GM12878 (cell line): ENCODE measurements at regions not wholly inside any gene's neighbourhood (a gene's known extent, or its start where the extent isn't known, plus 50 kb on each side); places are given as distances from the start of the nearest gene placed in this dataset.

Experiments
- ATAC-seq: fragments of 200-7000 bp; cut with Tn5 transposase; 3 replicates; pipeline ENCODE4 v1.9.1; 2020; ENCODE audit warnings: mild to moderate bottlenecking, moderate library complexity
- BruUV-seq: library from RNA; stranded (reverse); fragments of 400-500 nt; replicated peaks from 2 replicates; lab custom pipeline; 2021; lab: Mats Ljungman, UMichigan
- CTCF ChIA-PET: fragments of 300-600 bp; sonication (Branson Sonifier 250); formaldehyde crosslinking; extraction: SDS; loops from one replicate; lab custom pipeline; 2021; ENCODE audit warnings: inconsistent platforms; lab: Yijun Ruan, JAX
- POLR2A ChIA-PET: fragments of 350-600 bp; formaldehyde crosslinking; extraction: SDS; loops from one replicate; lab custom pipeline; 2021; ENCODE audit warnings: inconsistent platforms; lab: Charles Lee
- RAD21 ChIA-PET: fragments of 300-600 bp; sonication (Branson Sonifier 250); formaldehyde crosslinking; loops from one replicate; lab custom pipeline; 2023; ENCODE audit warnings: antibody characterized with exemption; ENCODE audit not compliant: unreplicated experiment; lab: Charles Lee
- SMC1A ChIA-PET: fragments of 300-600 bp; sonication (Branson Sonifier 250); formaldehyde crosslinking; loops from one replicate; lab custom pipeline; 2023; ENCODE audit not compliant: unreplicated experiment, uncharacterized antibody; lab: Charles Lee
- DNase-seq: peaks from one replicate; pipeline ENCODE4 v3.0.0-alpha.2; 2011; ENCODE audit warnings: low read depth, low spot score
- FAIRE-seq: peaks from 3 replicates; lab custom pipeline; 2011; peaks lifted over from hg19 to GRCh38; lab: Jason Lieb, UNC
- H2AFZ ChIP-seq: 2 replicates; pipeline ENCODE4 v1.6.0; 2011; ENCODE audit warnings: low read depth, low read length, control low read depth; ENCODE audit not compliant: control insufficient read depth
- H3K27ac ChIP-seq: 2 replicates; pipeline ENCODE4 v1.5.1; 2011; ENCODE audit warnings: control low read depth; ENCODE audit not compliant: control insufficient read depth, insufficient read depth
- H3K27me3 ChIP-seq, 2 experiments: replicated peaks in 1 of 2; 2 replicates each; pipeline versions ENCODE4 v1.6.0 to v1.6.1; 2011; ENCODE audit warnings: low read length in 1 of 2; ENCODE audit not compliant: control insufficient read depth in 2 of 2, insufficient read depth in 2 of 2
- H3K36me3 ChIP-seq, 2 experiments: 2 replicates each; pipeline ENCODE4 v1.5.1; 2011; ENCODE audit warnings: low read length in 1 of 2; ENCODE audit not compliant: control insufficient read depth in 2 of 2, insufficient read depth in 2 of 2
- H3K4me1 ChIP-seq: 2 replicates; pipeline ENCODE4 v1.6.1; 2011; ENCODE audit warnings: mild to moderate bottlenecking, low read length, moderate library complexity, mixed read lengths; ENCODE audit not compliant: control insufficient read depth, insufficient read depth
- H3K4me2 ChIP-seq: 2 replicates; pipeline ENCODE4 v1.6.0; 2011; ENCODE audit warnings: control low read depth; ENCODE audit not compliant: control insufficient read depth, insufficient read depth
- H3K4me3 ChIP-seq: fragments of 200-600 bp; sonication (generic); 2 replicates; pipeline ENCODE4 v1.5.1; 2016
- H3K79me2 ChIP-seq: 2 replicates; pipeline ENCODE4 v1.6.0; 2011; ENCODE audit warnings: low read length; ENCODE audit not compliant: control insufficient read depth, insufficient read depth
- H3K9ac ChIP-seq: 2 replicates; pipeline ENCODE4 v1.8.0; 2011; ENCODE audit warnings: low read length, control low read depth, mixed read lengths; ENCODE audit not compliant: control insufficient read depth, insufficient read depth
- H3K9me3 ChIP-seq: replicated peaks from 3 replicates; pipeline ENCODE4 v1.5.1; 2011; ENCODE audit warnings: mild to moderate bottlenecking, low read length; ENCODE audit not compliant: control insufficient read depth, insufficient read depth
- H4K20me1 ChIP-seq: 2 replicates; pipeline ENCODE4 v1.6.0; 2011; ENCODE audit not compliant: control insufficient read depth, insufficient read depth
- CREM ChIP-seq: IDR thresholded peaks from 2 replicates; pipeline ENCODE4 v1.6.1; 2014; ENCODE audit warnings: antibody characterized with exemption, low read depth
- MXI1 ChIP-seq: fragments of 150-350 bp; IDR thresholded peaks from 2 replicates; pipeline ENCODE4 v1.6.1; 2011; ENCODE audit warnings: low read depth, mild to moderate bottlenecking, inconsistent platforms, low read length, improper control_type of control experiment
- USF2 ChIP-seq: IDR thresholded peaks from 2 replicates; pipeline ENCODE4 v1.6.1; 2011; ENCODE audit warnings: low read depth, low read length, improper control_type of control experiment, borderline replicate concordance
- WGBS: methylation state at CpG from one replicate; pipeline ENCODE4 v1.1.6; 2016; ENCODE audit warnings: low lambda C conversion rate; ENCODE audit not compliant: insufficient replicate concordance, insufficient coverage; ENCODE audit errors: missing lambda C conversion rate; 5-methylcytosine and 5-hydroxymethylcytosine counted together
- in situ Hi-C: fragments of 300-500 bp; cut with MboI; formaldehyde crosslinking; loops from 9 replicates; pipeline ENCODE4 v1.14.3; 2018; ENCODE audit warnings: mixed read lengths
- intact Hi-C: fragments of 100-400 bp; cut with micrococcal nuclease; formaldehyde crosslinking; loops from one replicate; pipeline ENCODE4 v1.14.2; 2022; ENCODE audit not compliant: unreplicated experiment
- TF ChIP-seq, protein P1 (sequence below): fragments of 450-650 bp; IDR thresholded peaks from 2 replicates; pipeline ENCODE4 v1.6.1; 2017; ENCODE audit warnings: antibody characterized with exemption, mild to moderate bottlenecking, moderate library complexity
- TF ChIP-seq, protein P2 (sequence below), 3 experiments: IDR thresholded peaks in 2 of 3; conservative IDR thresholded peaks in 1 of 3; 2 replicates each; pipeline ENCODE4 v1.5.1; 2011; ENCODE audit warnings: low read depth in 3 of 3, low read length in 3 of 3, mild to moderate bottlenecking in 3 of 3, control low read depth in 2 of 3, moderate library complexity in 2 of 3, inconsistent platforms in 1 of 3, mixed read lengths in 1 of 3; ENCODE audit not compliant: control insufficient read depth in 2 of 3, insufficient read depth in 1 of 3; ENCODE audit errors: extremely low read depth in 1 of 3

DNA sequence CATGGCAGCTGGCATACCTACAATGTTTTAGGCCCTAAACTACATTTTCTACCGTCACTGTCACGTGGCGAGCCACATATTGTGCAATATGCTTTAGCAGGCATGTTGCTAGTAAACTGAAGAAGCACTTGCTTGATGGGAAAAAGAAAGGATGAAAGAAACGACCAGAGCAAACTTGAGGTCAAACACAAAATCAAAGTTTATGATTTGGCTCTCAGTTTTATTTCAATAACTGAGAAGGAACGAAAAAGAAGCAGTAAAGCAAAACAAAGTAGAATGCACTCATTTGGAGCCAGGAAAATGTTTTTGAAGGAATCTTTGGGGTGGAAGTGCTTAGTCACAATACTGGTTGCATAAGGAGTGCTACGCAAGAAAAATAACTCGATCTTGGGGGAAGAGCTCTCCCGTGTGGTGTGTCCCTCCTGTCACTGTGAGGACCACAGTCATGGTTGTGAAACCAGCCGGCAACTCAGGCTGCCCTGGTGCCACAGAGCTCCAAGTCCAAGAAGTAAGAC lies 349.8 kb downstream of the RBM43 start (continued):
- TF ChIP-seq, protein P1, sequence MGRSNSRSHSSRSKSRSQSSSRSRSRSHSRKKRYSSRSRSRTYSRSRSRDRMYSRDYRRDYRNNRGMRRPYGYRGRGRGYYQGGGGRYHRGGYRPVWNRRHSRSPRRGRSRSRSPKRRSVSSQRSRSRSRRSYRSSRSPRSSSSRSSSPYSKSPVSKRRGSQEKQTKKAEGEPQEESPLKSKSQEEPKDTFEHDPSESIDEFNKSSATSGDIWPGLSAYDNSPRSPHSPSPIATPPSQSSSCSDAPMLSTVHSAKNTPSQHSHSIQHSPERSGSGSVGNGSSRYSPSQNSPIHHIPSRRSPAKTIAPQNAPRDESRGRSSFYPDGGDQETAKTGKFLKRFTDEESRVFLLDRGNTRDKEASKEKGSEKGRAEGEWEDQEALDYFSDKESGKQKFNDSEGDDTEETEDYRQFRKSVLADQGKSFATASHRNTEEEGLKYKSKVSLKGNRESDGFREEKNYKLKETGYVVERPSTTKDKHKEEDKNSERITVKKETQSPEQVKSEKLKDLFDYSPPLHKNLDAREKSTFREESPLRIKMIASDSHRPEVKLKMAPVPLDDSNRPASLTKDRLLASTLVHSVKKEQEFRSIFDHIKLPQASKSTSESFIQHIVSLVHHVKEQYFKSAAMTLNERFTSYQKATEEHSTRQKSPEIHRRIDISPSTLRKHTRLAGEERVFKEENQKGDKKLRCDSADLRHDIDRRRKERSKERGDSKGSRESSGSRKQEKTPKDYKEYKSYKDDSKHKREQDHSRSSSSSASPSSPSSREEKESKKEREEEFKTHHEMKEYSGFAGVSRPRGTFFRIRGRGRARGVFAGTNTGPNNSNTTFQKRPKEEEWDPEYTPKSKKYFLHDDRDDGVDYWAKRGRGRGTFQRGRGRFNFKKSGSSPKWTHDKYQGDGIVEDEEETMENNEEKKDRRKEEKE = no peak
- no peak for TF ChIP-seq CREM
- TF ChIP-seq MXI1 = no peak

GRCh38 chr2:150909613-150910012 lies 352.1 kb downstream of the RBM43 start:
- SMC1A ChIA-PET = no interaction called here
- CTCF ChIA-PET = interaction anchor here (1.2 kb wide), 1 partner anchor 16 kb away, joined by 4 read pairs; no protein-coding TSS in a partner anchor
- Histone ChIP-seq H3K36me3 (no peaks in the 10 kb centered on the region), H3K4me1 (no peaks in the 10 kb centered on the region; the same call in 1 of the 2 replicates), H3K27me3 (no peaks in the 10 kb centered on the region), H3K9me3 (no peaks in the 10 kb centered on the region; the same call in 1 of the 3 replicates), H3K4me2 (no peak overlapping the region), H2AFZ (no peak overlapping the region; the same call in 1 of the 2 replicates), H4K20me1 (no peaks in the 10 kb centered on the region), H3K79me2 (no peaks in the 10 kb centered on the region), H3K4me3 (no peak overlapping the region), H3K9ac (no peak overlapping the region), H3K27ac (no peak overlapping the region)
- ATAC-seq (peak; percentile 57), DNase-seq (no peak), FAIRE-seq (no peak)
- 8% methylated on average over 1 of the region's 1 CpG for WGBS
- BruUV-seq = no TSS peak
- TF ChIP-seq, protein P2, sequence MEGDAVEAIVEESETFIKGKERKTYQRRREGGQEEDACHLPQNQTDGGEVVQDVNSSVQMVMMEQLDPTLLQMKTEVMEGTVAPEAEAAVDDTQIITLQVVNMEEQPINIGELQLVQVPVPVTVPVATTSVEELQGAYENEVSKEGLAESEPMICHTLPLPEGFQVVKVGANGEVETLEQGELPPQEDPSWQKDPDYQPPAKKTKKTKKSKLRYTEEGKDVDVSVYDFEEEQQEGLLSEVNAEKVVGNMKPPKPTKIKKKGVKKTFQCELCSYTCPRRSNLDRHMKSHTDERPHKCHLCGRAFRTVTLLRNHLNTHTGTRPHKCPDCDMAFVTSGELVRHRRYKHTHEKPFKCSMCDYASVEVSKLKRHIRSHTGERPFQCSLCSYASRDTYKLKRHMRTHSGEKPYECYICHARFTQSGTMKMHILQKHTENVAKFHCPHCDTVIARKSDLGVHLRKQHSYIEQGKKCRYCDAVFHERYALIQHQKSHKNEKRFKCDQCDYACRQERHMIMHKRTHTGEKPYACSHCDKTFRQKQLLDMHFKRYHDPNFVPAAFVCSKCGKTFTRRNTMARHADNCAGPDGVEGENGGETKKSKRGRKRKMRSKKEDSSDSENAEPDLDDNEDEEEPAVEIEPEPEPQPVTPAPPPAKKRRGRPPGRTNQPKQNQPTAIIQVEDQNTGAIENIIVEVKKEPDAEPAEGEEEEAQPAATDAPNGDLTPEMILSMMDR (IDR thresholded peaks at IDR 0.05 in 2 of 3, conservative IDR thresholded peaks at IDR 0.05 in 1 of 3; ENCODE audit: control insufficient read depth in 2 of 3, extremely low read depth in 1 of 3, insufficient read depth in 1 of 3, low read depth in 3 of 3, low read length in 3 of 3) = peak in 2 of 3 experiments; percentile 8 to 24; a peak in 1 of 6 replicates
- no peak for TF ChIP-seq USF2
- RAD21 ChIA-PET = no interaction called here
- intact Hi-C loops = no loop called here
- POLR2A ChIA-PET = no interaction called here
- in situ Hi-C loops = no loop called here
